GM12878 (cell line): ENCODE measurements at regions not wholly inside any gene's neighbourhood (a gene's known extent, or its start where the extent isn't known, plus 50 kb on each side); places are given as distances from the start of the nearest gene placed in this dataset.

Experiments used
- ATAC-seq: fragments of 200-7000 bp; cut with Tn5 transposase; 3 replicates; pipeline ENCODE4 v1.9.1; 2020; ENCODE audit warnings: mild to moderate bottlenecking, moderate library complexity
- BruUV-seq: library from RNA; stranded (reverse); fragments of 400-500 nt; replicated peaks from 2 replicates; lab custom pipeline; 2021; lab: Mats Ljungman, UMichigan
- CTCF ChIA-PET: fragments of 300-600 bp; sonication (Branson Sonifier 250); formaldehyde crosslinking; extraction: SDS; loops from one replicate; lab custom pipeline; 2021; ENCODE audit warnings: inconsistent platforms; lab: Yijun Ruan, JAX
- POLR2A ChIA-PET: fragments of 350-600 bp; formaldehyde crosslinking; extraction: SDS; loops from one replicate; lab custom pipeline; 2021; ENCODE audit warnings: inconsistent platforms; lab: Charles Lee
- RAD21 ChIA-PET: fragments of 300-600 bp; sonication (Branson Sonifier 250); formaldehyde crosslinking; loops from one replicate; lab custom pipeline; 2023; ENCODE audit warnings: antibody characterized with exemption; ENCODE audit not compliant: unreplicated experiment; lab: Charles Lee
- SMC1A ChIA-PET: fragments of 300-600 bp; sonication (Branson Sonifier 250); formaldehyde crosslinking; loops from one replicate; lab custom pipeline; 2023; ENCODE audit not compliant: unreplicated experiment, uncharacterized antibody; lab: Charles Lee
- DNase-seq: peaks from one replicate; pipeline ENCODE4 v3.0.0-alpha.2; 2011; ENCODE audit warnings: low read depth, low spot score
- FAIRE-seq: peaks from 3 replicates; lab custom pipeline; 2011; peaks lifted over from hg19 to GRCh38; lab: Jason Lieb, UNC
- H2AFZ ChIP-seq: 2 replicates; pipeline ENCODE4 v1.6.0; 2011; ENCODE audit warnings: low read depth, low read length, control low read depth; ENCODE audit not compliant: control insufficient read depth
- H3K27ac ChIP-seq: 2 replicates; pipeline ENCODE4 v1.5.1; 2011; ENCODE audit warnings: control low read depth; ENCODE audit not compliant: control insufficient read depth, insufficient read depth
- H3K27me3 ChIP-seq, 2 experiments: replicated peaks in 1 of 2; 2 replicates each; pipeline versions ENCODE4 v1.6.0 to v1.6.1; 2011; ENCODE audit warnings: low read length in 1 of 2; ENCODE audit not compliant: control insufficient read depth in 2 of 2, insufficient read depth in 2 of 2
- H3K36me3 ChIP-seq, 2 experiments: 2 replicates each; pipeline ENCODE4 v1.5.1; 2011; ENCODE audit warnings: low read length in 1 of 2; ENCODE audit not compliant: control insufficient read depth in 2 of 2, insufficient read depth in 2 of 2
- H3K4me1 ChIP-seq: 2 replicates; pipeline ENCODE4 v1.6.1; 2011; ENCODE audit warnings: mild to moderate bottlenecking, low read length, moderate library complexity, mixed read lengths; ENCODE audit not compliant: control insufficient read depth, insufficient read depth
- H3K4me2 ChIP-seq: 2 replicates; pipeline ENCODE4 v1.6.0; 2011; ENCODE audit warnings: control low read depth; ENCODE audit not compliant: control insufficient read depth, insufficient read depth
- H3K4me3 ChIP-seq: fragments of 200-600 bp; sonication (generic); 2 replicates; pipeline ENCODE4 v1.5.1; 2016
- H3K79me2 ChIP-seq: 2 replicates; pipeline ENCODE4 v1.6.0; 2011; ENCODE audit warnings: low read length; ENCODE audit not compliant: control insufficient read depth, insufficient read depth
- H3K9ac ChIP-seq: 2 replicates; pipeline ENCODE4 v1.8.0; 2011; ENCODE audit warnings: low read length, control low read depth, mixed read lengths; ENCODE audit not compliant: control insufficient read depth, insufficient read depth
- H3K9me3 ChIP-seq: replicated peaks from 3 replicates; pipeline ENCODE4 v1.5.1; 2011; ENCODE audit warnings: mild to moderate bottlenecking, low read length; ENCODE audit not compliant: control insufficient read depth, insufficient read depth
- H4K20me1 ChIP-seq: 2 replicates; pipeline ENCODE4 v1.6.0; 2011; ENCODE audit not compliant: control insufficient read depth, insufficient read depth
- ATF3 ChIP-seq: IDR thresholded peaks from 2 replicates; pipeline ENCODE4 v1.6.1; 2011; ENCODE audit warnings: low read depth, mild to moderate bottlenecking, low read length, moderate library complexity, borderline replicate concordance; ENCODE audit errors: extremely low read depth
- ETV6 ChIP-seq, 2 experiments: fragments of 450-650 bp in 1 of 2; IDR thresholded peaks in 1 of 2; conservative IDR thresholded peaks in 1 of 2; 2 replicates each; pipeline ENCODE4 v1.6.1; 2014; ENCODE audit warnings: antibody characterized with exemption in 1 of 2, borderline replicate concordance in 1 of 2, low read depth in 1 of 2, mild to moderate bottlenecking in 1 of 2, moderate library complexity in 1 of 2
- LARP7 ChIP-seq: fragments of 450-650 bp; IDR thresholded peaks from 2 replicates; pipeline ENCODE4 v1.6.1; 2017; ENCODE audit warnings: mild to moderate bottlenecking
- POLR2AphosphoS5 ChIP-seq: IDR thresholded peaks from 2 replicates; pipeline ENCODE4 v1.6.1; 2011; ENCODE audit warnings: mild to moderate bottlenecking, low read length, inconsistent platforms
- SUPT20H ChIP-seq: IDR thresholded peaks from 2 replicates; pipeline ENCODE4 v1.6.1; 2011; ENCODE audit warnings: low read depth, mild to moderate bottlenecking, low read length, moderate library complexity, borderline replicate concordance; ENCODE audit not compliant: control insufficient read depth
- TARDBP ChIP-seq: IDR thresholded peaks from 2 replicates; pipeline ENCODE4 v1.6.1; 2016; ENCODE audit warnings: borderline replicate concordance
- ZBTB11 ChIP-seq: fragments of 450-650 bp; formaldehyde crosslinking; IDR thresholded peaks from 2 replicates; pipeline ENCODE4 v1.5.0; 2022; ENCODE audit warnings: mild to moderate bottlenecking, missing genetic modification characterization
- ZNF217 ChIP-seq: fragments of 450-650 bp; IDR thresholded peaks from 2 replicates; pipeline ENCODE4 v1.6.1; 2017; ENCODE audit warnings: antibody characterized with exemption, mild to moderate bottlenecking
- ZNF274 ChIP-seq: IDR thresholded peaks from one replicate; pipeline ENCODE4 v1.8.0; 2011; ENCODE audit not compliant: insufficient read length, insufficient read depth
- WGBS: methylation state at CpG from one replicate; pipeline ENCODE4 v1.1.6; 2016; ENCODE audit warnings: low lambda C conversion rate; ENCODE audit not compliant: insufficient replicate concordance, insufficient coverage; ENCODE audit errors: missing lambda C conversion rate; 5-methylcytosine and 5-hydroxymethylcytosine counted together
- in situ Hi-C: fragments of 300-500 bp; cut with MboI; formaldehyde crosslinking; loops from 9 replicates; pipeline ENCODE4 v1.14.3; 2018; ENCODE audit warnings: mixed read lengths
- intact Hi-C: fragments of 100-400 bp; cut with micrococcal nuclease; formaldehyde crosslinking; loops from one replicate; pipeline ENCODE4 v1.14.2; 2022; ENCODE audit not compliant: unreplicated experiment

- Histone ChIP-seq H3K4me1 (no peaks in the 10 kb centered on the region), H3K9me3 (no peaks in the 10 kb centered on the region), H4K20me1 (no peaks in the 10 kb centered on the region), H3K4me2 (no peak overlapping the region), H3K27ac (no peak overlapping the region), H3K79me2 (no peaks in the 10 kb centered on the region), H2AFZ (no peak overlapping the region), H3K36me3 (no peaks in the 10 kb centered on the region), H3K9ac (no peak overlapping the region), H3K4me3 (no peak overlapping the region), H3K27me3 (no peaks in the 10 kb centered on the region)
- in situ Hi-C loops: no loop called here
- TF ChIP-seq POLR2AphosphoS5 (no peak), ZNF217 (no peak), LARP7 (no peak)
- CTCF ChIA-PET: interaction anchor here (0.7 kb wide), 1 partner anchor 304 kb away, joined by 3 read pairs; no protein-coding TSS in a partner anchor
- 35% methylated on average over 8 of the region's 8 CpGs for WGBS
- DNase-seq (no peak), FAIRE-seq (no peak), ATAC-seq (no peak)
- SMC1A ChIA-PET: no interaction called here
- RAD21 ChIA-PET: no interaction called here
- BruUV-seq: no TSS peak
- POLR2A ChIA-PET: no interaction called here
- intact Hi-C loops: no loop called here
Measured at GRCh38 chr3:127041933-127042332, 59.0 kb downstream of the PLXNA1 start.

GRCh38 chr3:127042634-127043033 lies 59.7 kb downstream of the PLXNA1 start:
- Histone ChIP-seq H3K27me3 (no peaks in the 10 kb centered on the region), H3K4me1 (no peaks in the 10 kb centered on the region), H3K9me3 (no peaks in the 10 kb centered on the region), H3K4me3 (no peak overlapping the region), H3K4me2 (no peak overlapping the region), H3K9ac (no peak overlapping the region)
- DNase-seq (no peak), FAIRE-seq (no peak)
- ChIA-PET CTCF (interaction anchor here (0.7 kb wide), 1 partner anchor 305 kb away, joined by 3 read pairs; no protein-coding TSS in a partner anchor), RAD21 (no interaction called here), SMC1A (no interaction called here), POLR2A (no interaction called here)
- intact Hi-C loops: no loop called here
- TF ChIP-seq ETV6 (conservative IDR thresholded peaks at IDR 0.05 in 1 of 2, IDR thresholded peaks at IDR 0.05 in 1 of 2; ENCODE audit: borderline replicate concordance in 1 of 2, low read depth in 1 of 2) (no peak), TARDBP (no peak), SUPT20H (no peak), ZBTB11 (CRISPR knock-in tag) (no peak), ZNF274 (no peak), ATF3 (no peak)
- TF ChIP-seq, all 136 proteins: peak for 0
- no peaks in the 10 kb centered on the region for H3K36me3 ChIP-seq
- no peak; the same call in 2 of the 3 replicates for ATAC-seq
- no peaks in the 10 kb centered on the region for H4K20me1 ChIP-seq
- BruUV-seq: no TSS peak
- 41% methylated on average over 12 of the region's 12 CpGs for WGBS
- in situ Hi-C loops: no loop called here
- no peaks in the 10 kb centered on the region for H3K79me2 ChIP-seq
- H2AFZ ChIP-seq: no peak overlapping the region
- H3K27ac ChIP-seq: no peak overlapping the region
